A673 (cell line): ENCODE measurements at regions not wholly inside any gene's neighbourhood (a gene's known extent, or its start where the extent isn't known, plus 50 kb on each side); places are given as distances from the start of the nearest gene placed in this dataset.

ENCODE experiments used
- CTCF ChIP-seq: fragments of 300-800, 200-600 bp; sonication (generic); conservative IDR thresholded peaks from 2 replicates; pipeline ENCODE4 v1.5.1; 2017; ENCODE audit warnings: low read depth, mild to moderate bottlenecking, antibody characterized with exemption, low read length, moderate library complexity, mixed read lengths
- EZH2 ChIP-seq: fragments of 200-600 bp; sonication (generic); IDR thresholded peaks from 2 replicates; pipeline ENCODE4 v1.6.1; 2017; ENCODE audit warnings: borderline replicate concordance, low read depth, mild to moderate bottlenecking, mixed read lengths, antibody characterized with exemption, low read length; ENCODE audit not compliant: poor library complexity, severe bottlenecking

GRCh38 chr3:63097396-63097795, 180.7 kb upstream of the SYNPR start:
- TF ChIP-seq CTCF (no peak), EZH2 (no peak)
